Brain microvascular endothelial cell (primary cell): ENCODE measurements at regions not wholly inside any gene's neighbourhood (a gene's known extent, or its start where the extent isn't known, plus 50 kb on each side); places are given as distances from the start of the nearest gene placed in this dataset.

Experiments
- DNase-seq: peaks from one replicate; pipeline ENCODE4 v3.0.0-alpha.2; 2020
- H3K27ac ChIP-seq: fragments of 250-450 bp; sonication (Bioruptor Pico); 2 replicates; pipeline ENCODE4 v1.5.1; 2020; ENCODE audit warnings: mild to moderate bottlenecking, moderate library complexity
- H3K27me3 ChIP-seq: fragments of 250-450 bp; sonication (Bioruptor Pico); replicated peaks from 2 replicates; pipeline ENCODE4 v1.5.1; 2020; ENCODE audit warnings: mild to moderate bottlenecking
- H3K36me3 ChIP-seq: fragments of 250-450 bp; sonication (Bioruptor Pico); replicated peaks from 2 replicates; pipeline ENCODE4 v1.5.1; 2020; ENCODE audit warnings: mild to moderate bottlenecking
- H3K4me3 ChIP-seq: 2 replicates; pipeline ENCODE4 v1.5.1; 2011; ENCODE audit warnings: low read depth, mild to moderate bottlenecking, control low read depth, low read length, moderate library complexity
- in situ Hi-C: cut with HindIII; loops from 2 replicates; pipeline ENCODE4 v1.10.0; 2017; ENCODE audit warnings: low sequenced_read_pairs, low pct_ligation_motif_present
- TF ChIP-seq, protein P1 (sequence below): IDR thresholded peaks from 2 replicates; pipeline ENCODE4 v1.5.1; 2011; ENCODE audit warnings: low read depth, mild to moderate bottlenecking, moderate library complexity, low read length, control low read depth, inconsistent platforms; ENCODE audit errors: missing control alignments

DNA sequence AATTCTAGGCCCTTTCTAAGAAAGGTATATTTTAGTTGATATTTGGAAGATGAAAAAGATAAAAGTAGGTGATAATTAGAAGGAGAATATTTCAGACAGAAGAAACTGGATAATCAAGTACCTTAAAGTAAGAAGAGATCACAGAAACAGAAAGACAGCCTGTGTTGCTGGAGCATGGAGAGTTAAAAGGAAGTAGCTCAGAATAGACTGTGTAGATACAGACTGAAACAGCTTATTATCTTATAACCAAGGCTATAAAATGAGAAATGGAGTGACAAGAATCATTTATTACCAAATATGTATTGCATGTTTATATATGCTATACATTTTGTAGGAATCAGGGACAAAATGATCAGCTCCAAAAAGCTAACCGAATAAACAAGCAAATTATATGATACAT lies 1120.3 kb downstream of the BRINP3 start:
- no peaks in the 10 kb centered on the region for H3K36me3 ChIP-seq
- no peaks in the 10 kb centered on the region for H3K27me3 ChIP-seq
- no peak for DNase-seq
- no peak overlapping the region for H3K27ac ChIP-seq
- H3K4me3 ChIP-seq: no peak overlapping the region
- TF ChIP-seq, protein P1, sequence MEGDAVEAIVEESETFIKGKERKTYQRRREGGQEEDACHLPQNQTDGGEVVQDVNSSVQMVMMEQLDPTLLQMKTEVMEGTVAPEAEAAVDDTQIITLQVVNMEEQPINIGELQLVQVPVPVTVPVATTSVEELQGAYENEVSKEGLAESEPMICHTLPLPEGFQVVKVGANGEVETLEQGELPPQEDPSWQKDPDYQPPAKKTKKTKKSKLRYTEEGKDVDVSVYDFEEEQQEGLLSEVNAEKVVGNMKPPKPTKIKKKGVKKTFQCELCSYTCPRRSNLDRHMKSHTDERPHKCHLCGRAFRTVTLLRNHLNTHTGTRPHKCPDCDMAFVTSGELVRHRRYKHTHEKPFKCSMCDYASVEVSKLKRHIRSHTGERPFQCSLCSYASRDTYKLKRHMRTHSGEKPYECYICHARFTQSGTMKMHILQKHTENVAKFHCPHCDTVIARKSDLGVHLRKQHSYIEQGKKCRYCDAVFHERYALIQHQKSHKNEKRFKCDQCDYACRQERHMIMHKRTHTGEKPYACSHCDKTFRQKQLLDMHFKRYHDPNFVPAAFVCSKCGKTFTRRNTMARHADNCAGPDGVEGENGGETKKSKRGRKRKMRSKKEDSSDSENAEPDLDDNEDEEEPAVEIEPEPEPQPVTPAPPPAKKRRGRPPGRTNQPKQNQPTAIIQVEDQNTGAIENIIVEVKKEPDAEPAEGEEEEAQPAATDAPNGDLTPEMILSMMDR: no peak
- in situ Hi-C loops: no loop called here

DNA sequence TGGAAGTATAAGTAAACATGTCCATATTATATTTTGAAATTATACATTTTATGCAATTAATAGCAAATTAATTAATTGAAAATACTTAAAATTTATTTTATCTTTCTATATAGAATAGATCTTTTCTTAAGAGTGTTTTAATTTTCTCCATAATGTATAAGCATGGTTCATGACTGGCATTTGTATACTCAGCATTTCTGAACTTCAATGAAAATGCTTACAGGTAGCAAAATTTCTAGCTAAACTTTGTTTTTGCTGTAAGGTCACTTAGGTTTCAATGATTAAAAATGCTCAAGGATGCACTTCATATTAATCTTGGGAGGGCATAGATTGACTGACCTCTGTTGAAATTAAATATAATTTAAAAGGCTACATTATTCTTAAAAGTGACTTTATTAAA lies 1108.1 kb downstream of the BRINP3 start:
- no peak overlapping the region for H3K4me3 ChIP-seq
- no peaks in the 10 kb centered on the region for H3K36me3 ChIP-seq
- H3K27ac ChIP-seq: no peak overlapping the region
- no peaks in the 10 kb centered on the region for H3K27me3 ChIP-seq
- in situ Hi-C loops: no loop called here
- TF ChIP-seq, protein P1: no peak
- DNase-seq: no peak

DNA sequence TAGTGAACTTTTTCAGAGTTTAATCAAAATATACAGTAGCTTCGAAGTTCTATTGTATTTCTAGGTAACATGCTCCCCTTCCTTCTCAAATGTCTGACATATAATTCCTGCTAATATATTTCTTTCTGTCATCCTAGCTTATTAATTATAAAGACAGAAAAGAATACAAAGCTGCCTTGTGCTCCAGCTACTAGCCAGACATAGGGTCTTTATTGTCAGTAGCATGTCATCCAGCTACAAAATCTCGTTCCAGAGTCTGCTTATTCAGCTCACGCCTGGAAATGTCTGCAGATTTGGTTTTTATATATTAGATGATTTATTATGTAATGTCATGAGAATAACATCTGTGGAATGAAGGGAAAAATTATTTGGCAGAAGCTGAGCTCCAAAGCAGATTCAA lies 1102.8 kb downstream of the BRINP3 start:
- in situ Hi-C loops: no loop called here
- no peak for DNase-seq
- TF ChIP-seq, protein P1: no peak

DNA sequence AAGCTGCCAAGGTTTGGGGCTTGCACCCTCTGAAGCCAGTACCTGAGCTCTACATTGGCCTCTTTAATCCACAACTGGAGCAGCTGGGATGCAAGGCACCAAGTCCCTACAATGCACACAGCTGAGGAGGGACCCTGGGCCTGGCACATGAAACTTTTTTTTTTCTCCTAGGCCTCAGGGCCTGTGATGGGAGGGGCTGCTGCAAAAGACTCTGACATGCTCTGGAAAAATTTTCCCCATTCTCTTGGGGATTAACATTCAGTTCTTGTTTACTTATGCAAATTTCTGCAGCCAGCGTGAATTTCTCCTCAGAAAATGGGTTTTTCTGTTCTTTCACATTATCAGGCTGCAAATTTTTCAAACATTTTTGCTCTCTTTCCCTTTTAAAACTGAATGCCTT lies 1072.2 kb downstream of the BRINP3 start:
- Histone ChIP-seq H3K36me3 (no peaks in the 10 kb centered on the region), H3K27ac (no peak overlapping the region), H3K27me3 (no peaks in the 10 kb centered on the region), H3K4me3 (no peak overlapping the region)
- TF ChIP-seq, protein P1: no peak
- no peak for DNase-seq
- in situ Hi-C loops: no loop called here

More for the DNA sequence above, 1102.8 kb downstream of the BRINP3 start:
- Histone ChIP-seq H3K27me3 (no peaks in the 10 kb centered on the region), H3K36me3 (no peaks in the 10 kb centered on the region), H3K27ac (no peak overlapping the region), H3K4me3 (no peak overlapping the region)

DNA sequence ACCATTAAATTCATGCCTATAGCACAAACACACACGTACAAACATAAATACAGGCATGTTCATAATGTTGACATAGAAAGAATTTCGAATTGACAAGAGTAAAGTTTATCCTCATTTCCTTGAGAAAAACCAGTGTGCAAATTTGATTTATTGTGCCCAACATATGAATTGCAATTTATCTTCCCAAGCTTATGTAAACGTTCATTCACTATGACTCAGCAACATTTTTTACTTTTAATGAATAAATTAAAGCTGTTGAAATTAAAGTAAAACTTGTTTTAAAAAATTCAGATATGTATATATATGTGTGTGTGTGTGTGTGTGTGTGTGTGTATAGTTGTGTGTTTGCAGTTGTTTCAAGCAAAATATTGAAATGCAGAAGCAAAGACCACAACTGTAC lies 1067.9 kb downstream of the BRINP3 start:
- Histone ChIP-seq H3K27me3 (no peaks in the 10 kb centered on the region), H3K36me3 (no peaks in the 10 kb centered on the region), H3K4me3 (no peak overlapping the region), H3K27ac (no peak overlapping the region)
- no peak for DNase-seq
- TF ChIP-seq, protein P1: no peak
- in situ Hi-C loops: no loop called here

DNA sequence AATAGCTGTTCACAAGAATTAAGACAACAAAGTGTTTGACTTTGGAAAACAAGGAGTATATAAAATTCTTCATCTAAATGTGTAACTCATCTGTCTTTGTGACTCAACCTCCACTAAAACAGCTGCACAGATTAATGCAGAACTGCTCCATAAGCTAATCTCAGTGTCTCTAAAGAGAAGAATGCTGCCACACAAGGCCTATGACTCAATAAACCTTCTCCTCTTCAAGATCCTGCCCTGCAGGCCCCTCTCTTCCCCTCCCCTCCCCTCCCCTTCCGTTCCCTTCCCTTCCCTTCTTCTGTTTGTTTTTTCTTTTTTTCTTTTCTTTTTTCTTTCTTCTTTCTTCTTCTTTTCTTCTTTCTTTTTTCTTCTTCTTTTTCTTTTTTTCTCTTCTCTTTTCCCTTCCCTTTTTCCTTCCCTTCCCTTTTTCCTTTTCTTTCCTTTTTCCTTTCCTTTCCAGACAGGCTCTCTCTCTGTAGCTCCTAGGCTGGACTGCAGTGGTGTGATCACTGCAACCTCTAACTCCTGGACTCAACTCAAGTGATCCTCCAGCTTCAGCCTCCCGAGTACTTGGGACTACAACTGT lies 1052.8 kb downstream of the BRINP3 start:
- no peaks in the 10 kb centered on the region for H3K27me3 ChIP-seq
- TF ChIP-seq, protein P1: no peak
- no peak overlapping the region for H3K27ac ChIP-seq
- no peak overlapping the region for H3K4me3 ChIP-seq
- no peaks in the 10 kb centered on the region for H3K36me3 ChIP-seq
- no peak for DNase-seq
- in situ Hi-C loops: no loop called here
